CD4-positive, alpha-beta T cell (primary cell): ENCODE measurements at regions not wholly inside any gene's neighbourhood (a gene's known extent, or its start where the extent isn't known, plus 50 kb on each side); places are given as distances from the start of the nearest gene placed in this dataset.

Experiments
- ATAC-seq: fragments of 200-7000 bp; cut with Tn5 transposase; one replicate; pipeline ENCODE4 v1.10.0; 2022; ENCODE audit warnings: mild to moderate bottlenecking; ENCODE audit not compliant: poor library complexity
- CTCF ChIA-PET: fragments of 350-600 bp; sonication (Branson Sonifier 250); formaldehyde crosslinking; loops from one replicate; lab custom pipeline; 2021; ENCODE audit warnings: antibody characterized with exemption, inconsistent platforms; lab: Charles Lee
- POLR2A ChIA-PET: fragments of 350-600 bp; sonication (Branson Sonifier 250); formaldehyde crosslinking; loops from one replicate; lab custom pipeline; 2021; ENCODE audit warnings: antibody characterized with exemption, inconsistent platforms; lab: Charles Lee
- DNase-seq, 14 experiments: peaks; one replicate each; pipeline ENCODE4 v3.0.0-alpha.2; 2013 to 2020; ENCODE audit warnings: mixed read lengths in 2 of 14
- H3K27ac ChIP-seq, 2 donors: one replicate each; pipeline versions ENCODE4 v1.5.1 to v1.7.0; 2013; ENCODE audit warnings: low read length in 2 of 2, low read depth in 1 of 2, mild to moderate bottlenecking in 1 of 2
- H3K27me3 ChIP-seq, 2 experiments: 1 replicate in 1 of 2; 2 replicates in 1 of 2; pipeline versions ENCODE4 v1.6.1 to v1.7.0; 2013; ENCODE audit warnings: low read length in 2 of 2, control low read depth in 1 of 2, mild to moderate bottlenecking in 1 of 2, moderate library complexity in 1 of 2; ENCODE audit not compliant: insufficient read depth in 2 of 2, control insufficient read depth in 1 of 2
- H3K36me3 ChIP-seq: one replicate; pipeline ENCODE4 v1.6.1; 2013; ENCODE audit warnings: low read length, control low read depth; ENCODE audit not compliant: insufficient read depth
- H3K4me1 ChIP-seq: one replicate; pipeline ENCODE4 v1.6.1; 2013; ENCODE audit warnings: low read length, control low read depth; ENCODE audit not compliant: insufficient read depth
- H3K4me3 ChIP-seq: one replicate; pipeline ENCODE4 v1.5.1; 2013; ENCODE audit warnings: mild to moderate bottlenecking, low read length, moderate library complexity
- H3K9me3 ChIP-seq, 2 experiments: 1 replicate in 1 of 2; 2 replicates in 1 of 2; pipeline versions ENCODE4 v1.6.1 to v1.7.0; 2013; ENCODE audit warnings: low read length in 2 of 2, mild to moderate bottlenecking in 2 of 2, control low read depth in 1 of 2, moderate library complexity in 1 of 2; ENCODE audit not compliant: control insufficient read depth in 1 of 2, insufficient read depth in 1 of 2
- H3K27ac Mint-ChIP-seq: one replicate; pipeline ENCODE4 v1.8.0; 2020; ENCODE audit warnings: mixed read lengths
- H3K27me3 Mint-ChIP-seq: one replicate; pipeline ENCODE4 v1.8.0; 2021; ENCODE audit warnings: mixed read lengths
- H3K36me3 Mint-ChIP-seq: one replicate; pipeline ENCODE4 v1.8.0; 2021; ENCODE audit warnings: low read depth, mixed read lengths
- H3K4me1 Mint-ChIP-seq: one replicate; pipeline ENCODE4 v1.8.0; 2021; ENCODE audit warnings: low read depth, mixed read lengths
- H3K4me3 Mint-ChIP-seq: one replicate; pipeline ENCODE4 v1.8.0; 2020; ENCODE audit warnings: mild to moderate bottlenecking, mixed read lengths
- H3K9me3 Mint-ChIP-seq: one replicate; pipeline ENCODE4 v1.8.0; 2020; ENCODE audit warnings: mixed read lengths
- intact Hi-C, 2 experiments: fragments of 100-400 bp; cut with DNase I in 1 of 2; cut with micrococcal nuclease in 1 of 2; formaldehyde crosslinking; loops; one replicate each; pipeline versions ENCODE4 v1.15.1 to v1.9.0; 2023 to 2025; cut with DNase I, micrococcal nuclease
- TF ChIP-seq, protein P1 (sequence below): fragments of 200-600 bp; IDR thresholded peaks from one replicate; pipeline ENCODE4 v1.8.0; 2022; ENCODE audit warnings: antibody characterized with exemption, mild to moderate bottlenecking

DNA sequence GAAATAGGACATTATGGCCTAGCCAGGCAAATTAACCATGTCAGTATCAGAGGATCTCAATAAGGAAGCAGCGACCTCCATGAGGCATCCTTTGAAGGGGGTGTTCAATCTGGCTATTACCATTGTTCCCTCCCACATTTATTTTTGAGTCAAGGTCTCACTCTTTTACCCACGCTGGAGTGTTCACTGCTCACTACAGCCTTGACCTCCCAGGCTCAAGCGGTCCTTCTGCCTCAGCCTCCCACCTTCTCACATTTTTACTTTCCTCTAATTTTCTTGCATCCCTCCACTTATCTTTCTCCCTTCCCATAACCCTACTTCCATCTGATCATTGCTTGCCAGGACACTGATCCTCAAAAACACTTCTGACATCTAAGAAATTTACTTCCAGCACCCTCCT, 654.0 kb upstream of the NR2F2 start:
- no peak overlapping the region for H3K27ac ChIP-seq
- TF ChIP-seq, protein P1, sequence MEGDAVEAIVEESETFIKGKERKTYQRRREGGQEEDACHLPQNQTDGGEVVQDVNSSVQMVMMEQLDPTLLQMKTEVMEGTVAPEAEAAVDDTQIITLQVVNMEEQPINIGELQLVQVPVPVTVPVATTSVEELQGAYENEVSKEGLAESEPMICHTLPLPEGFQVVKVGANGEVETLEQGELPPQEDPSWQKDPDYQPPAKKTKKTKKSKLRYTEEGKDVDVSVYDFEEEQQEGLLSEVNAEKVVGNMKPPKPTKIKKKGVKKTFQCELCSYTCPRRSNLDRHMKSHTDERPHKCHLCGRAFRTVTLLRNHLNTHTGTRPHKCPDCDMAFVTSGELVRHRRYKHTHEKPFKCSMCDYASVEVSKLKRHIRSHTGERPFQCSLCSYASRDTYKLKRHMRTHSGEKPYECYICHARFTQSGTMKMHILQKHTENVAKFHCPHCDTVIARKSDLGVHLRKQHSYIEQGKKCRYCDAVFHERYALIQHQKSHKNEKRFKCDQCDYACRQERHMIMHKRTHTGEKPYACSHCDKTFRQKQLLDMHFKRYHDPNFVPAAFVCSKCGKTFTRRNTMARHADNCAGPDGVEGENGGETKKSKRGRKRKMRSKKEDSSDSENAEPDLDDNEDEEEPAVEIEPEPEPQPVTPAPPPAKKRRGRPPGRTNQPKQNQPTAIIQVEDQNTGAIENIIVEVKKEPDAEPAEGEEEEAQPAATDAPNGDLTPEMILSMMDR: no peak

DNA sequence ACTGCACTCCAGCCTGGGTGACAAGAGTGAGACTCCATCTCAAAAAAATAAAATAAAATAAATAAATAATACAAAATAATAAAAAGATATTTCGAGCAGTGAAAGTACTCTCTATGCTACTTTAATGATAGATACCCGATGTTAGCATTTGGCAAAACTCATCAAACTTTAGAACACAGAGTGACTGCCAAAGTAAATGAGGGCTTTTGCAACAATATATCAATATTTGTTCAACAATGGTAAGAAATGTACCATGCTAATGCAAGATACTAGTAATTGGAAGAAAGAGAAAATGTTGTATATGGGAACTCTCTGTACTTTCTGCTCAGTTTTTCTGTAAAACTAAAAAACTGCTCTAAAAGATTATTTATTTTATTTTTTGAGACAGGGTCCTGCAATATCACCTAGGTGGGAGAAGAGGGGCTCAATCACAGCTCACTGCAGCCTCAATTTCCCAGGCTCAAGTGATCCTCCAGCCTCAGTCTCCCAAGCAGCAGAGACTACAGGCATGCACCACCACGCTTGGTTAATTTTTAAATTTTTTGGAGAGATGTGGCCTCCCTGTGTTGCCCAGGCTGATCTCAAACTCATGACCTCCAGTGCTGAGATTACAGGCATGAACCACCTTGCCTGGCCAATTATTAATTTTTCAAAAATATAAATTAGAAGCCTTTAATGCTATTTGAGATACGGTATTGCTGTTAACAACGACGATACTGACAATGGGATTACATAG, 650.5 kb upstream of the NR2F2 start:
- H3K27me3 ChIP-seq: no peaks in the 10 kb centered on the region
- H3K27ac Mint-ChIP-seq: no peak overlapping the region
- H3K9me3 Mint-ChIP-seq: no peaks in the 10 kb centered on the region
- H3K4me1 ChIP-seq: no peaks in the 10 kb centered on the region
- H3K4me1 Mint-ChIP-seq: no peaks in the 10 kb centered on the region
- CTCF ChIA-PET: no interaction called here
- no peak for ATAC-seq
- no peak for DNase-seq
- H3K36me3 Mint-ChIP-seq: no peaks in the 10 kb centered on the region
- no peak overlapping the region for H3K4me3 ChIP-seq
- TF ChIP-seq, protein P1: no peak
- no peak overlapping the region for H3K4me3 Mint-ChIP-seq
- no peaks in the 10 kb centered on the region for H3K27me3 Mint-ChIP-seq
- peaks cover 0 to 5% of the 10 kb centered on the region in 2 experiments for H3K9me3 ChIP-seq
- intact Hi-C loops: no loop called here
- H3K27ac ChIP-seq: no peak overlapping the region
- H3K36me3 ChIP-seq: no peaks in the 10 kb centered on the region
- POLR2A ChIA-PET: no interaction called here

More for the DNA sequence above, 654.0 kb upstream of the NR2F2 start:
- Histone ChIP-seq H3K4me3 (no peak overlapping the region), H3K4me1 (no peaks in the 10 kb centered on the region), H3K36me3 (no peaks in the 10 kb centered on the region), H3K27me3 (no peaks in the 10 kb centered on the region), H3K9me3 (peaks cover 0 to 5% of the 10 kb centered on the region in 2 experiments)
- DNase-seq: no peak
- Mint-ChIP-seq H3K4me1 (no peaks in the 10 kb centered on the region), H3K4me3 (no peak overlapping the region), H3K27me3 (peaks cover 5% of the 10 kb centered on the region), H3K36me3 (no peaks in the 10 kb centered on the region), H3K27ac (no peak overlapping the region), H3K9me3 (no peaks in the 10 kb centered on the region)
- ChIA-PET CTCF (no interaction called here), POLR2A (no interaction called here)
- ATAC-seq: no peak
- intact Hi-C loops: no loop called here

DNA sequence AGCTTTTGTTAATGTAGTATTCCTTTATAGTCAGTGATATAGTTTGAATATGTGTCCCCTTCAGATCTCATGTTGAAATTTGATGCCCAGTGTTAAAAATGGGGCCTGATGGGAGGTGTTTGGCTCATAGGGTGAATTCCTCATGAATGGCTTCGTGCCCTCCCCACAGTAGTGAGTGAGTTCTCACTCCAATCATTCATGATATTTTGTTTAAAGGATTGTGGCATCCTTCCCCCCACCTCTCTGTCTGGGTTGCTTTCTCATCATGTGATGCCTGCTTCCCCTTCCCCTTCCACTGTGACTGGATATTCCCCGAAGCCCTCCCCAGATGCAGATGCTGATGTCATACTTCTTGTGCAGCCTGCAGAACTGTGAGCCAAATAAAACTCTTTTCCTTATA, 649.8 kb upstream of the NR2F2 start:
- POLR2A ChIA-PET: no interaction called here
- Mint-ChIP-seq H3K27ac (no peak overlapping the region), H3K27me3 (no peaks in the 10 kb centered on the region), H3K4me3 (no peak overlapping the region), H3K36me3 (no peaks in the 10 kb centered on the region), H3K9me3 (no peaks in the 10 kb centered on the region), H3K4me1 (no peaks in the 10 kb centered on the region)
- CTCF ChIA-PET: no interaction called here
- Histone ChIP-seq H3K4me1 (no peaks in the 10 kb centered on the region), H3K4me3 (no peak overlapping the region), H3K36me3 (no peaks in the 10 kb centered on the region), H3K9me3 (peaks cover 0 to 8% of the 10 kb centered on the region in 2 experiments), H3K27ac (no peak overlapping the region), H3K27me3 (no peaks in the 10 kb centered on the region)
- intact Hi-C loops: no loop called here
- no peak for ATAC-seq
- no peak for DNase-seq
- TF ChIP-seq, protein P1: no peak
